B cell (primary cell): ENCODE measurements at regions not wholly inside any gene's neighbourhood (a gene's known extent, or its start where the extent isn't known, plus 50 kb on each side); places are given as distances from the start of the nearest gene placed in this dataset.

Experiments
- ATAC-seq: fragments of 200-7000 bp; cut with Tn5 transposase; one replicate; pipeline ENCODE4 v1.10.0; 2021; ENCODE audit warnings: low read depth, mild to moderate bottlenecking, moderate number of reproducible peaks, moderate library complexity
- CTCF ChIA-PET: fragments of 350-600 bp; sonication (Branson Sonifier 250); formaldehyde crosslinking; loops from one replicate; lab custom pipeline; 2021; ENCODE audit warnings: antibody characterized with exemption, inconsistent platforms; lab: Charles Lee
- POLR2A ChIA-PET: fragments of 350-600 bp; sonication (Branson Sonifier 250); formaldehyde crosslinking; loops from one replicate; lab custom pipeline; 2021; ENCODE audit warnings: antibody characterized with exemption; lab: Charles Lee
- DNase-seq: peaks from one replicate; pipeline ENCODE4 v3.0.0; 2013
- H2AFZ ChIP-seq: 2 replicates; pipeline ENCODE4 v1.6.1; 2012; ENCODE audit warnings: mild to moderate bottlenecking, low read depth, low read length; ENCODE audit not compliant: insufficient read depth, poor library complexity, severe bottlenecking
- H3K27ac ChIP-seq, 2 donors: 1 replicate in 1 of 2; 2 replicates in 1 of 2; pipeline ENCODE4 v1.5.1; 2012 to 2013; ENCODE audit warnings: low read length in 2 of 2, mild to moderate bottlenecking in 2 of 2, moderate library complexity in 1 of 2
- H3K27me3 ChIP-seq, 4 experiments: fragments of 200-600 bp in 1 of 4; sonication (generic) in 1 of 4; replicated peaks in 1 of 4; 1 replicate in 2 of 4; 2 replicates in 2 of 4; pipeline versions ENCODE4 v1.6.1 to v1.7.0; 2013 to 2016; ENCODE audit warnings: low read length in 3 of 4, mild to moderate bottlenecking in 2 of 4, mixed read lengths in 1 of 4, moderate library complexity in 1 of 4; ENCODE audit not compliant: insufficient read depth in 4 of 4, control insufficient read depth in 3 of 4; ENCODE audit errors: control extremely low read depth in 1 of 4
- H3K36me3 ChIP-seq, 2 experiments: replicated peaks in 1 of 2; 1 replicate in 1 of 2; 2 replicates in 1 of 2; pipeline versions ENCODE4 v1.6.1 to v1.7.1; 2013; ENCODE audit warnings: low read length in 1 of 2; ENCODE audit not compliant: insufficient read depth in 2 of 2, control insufficient read depth in 1 of 2; ENCODE audit errors: control extremely low read depth in 1 of 2, extremely low read depth in 1 of 2
- H3K4me1 ChIP-seq, 2 donors: fragments of 200-600 bp in 1 of 2; sonication (generic) in 1 of 2; 1 replicate in 1 of 2; 2 replicates in 1 of 2; pipeline versions ENCODE4 v1.5.1 to v1.6.1; 2013 to 2017; ENCODE audit warnings: low read length in 2 of 2; ENCODE audit not compliant: control insufficient read depth in 2 of 2, insufficient read depth in 2 of 2
- H3K4me2 ChIP-seq: replicated peaks from 2 replicates; pipeline ENCODE3; 2012; ENCODE audit warnings: mild to moderate bottlenecking, low read depth, low read length; ENCODE audit not compliant: poor library complexity, severe bottlenecking
- H3K4me3 ChIP-seq, 5 experiments: fragments of 200-600 bp in 1 of 5; sonication (generic) in 1 of 5; 1 replicate in 3 of 5; 2 replicates in 2 of 5; pipeline versions ENCODE4 v1.5.1 to v1.7.0; 2011 to 2016; ENCODE audit warnings: low read length in 4 of 5, mild to moderate bottlenecking in 4 of 5, low read depth in 2 of 5, control low read depth in 1 of 5, moderate library complexity in 1 of 5; ENCODE audit not compliant: insufficient read depth in 1 of 5; ENCODE audit errors: control extremely low read depth in 1 of 5, extremely low read depth in 1 of 5
- H3K79me2 ChIP-seq: fragments of 200-600 bp; sonication (generic); one replicate; pipeline ENCODE4 v1.6.0; 2016; ENCODE audit warnings: low read length; ENCODE audit not compliant: control insufficient read depth, insufficient read depth
- H3K9ac ChIP-seq: fragments of 200-600 bp; sonication (generic); 2 replicates; pipeline ENCODE4 v1.6.1; 2017; ENCODE audit warnings: mild to moderate bottlenecking, low read length, moderate library complexity
- H3K9me3 ChIP-seq, 3 donors: one replicate each; pipeline versions ENCODE4 v1.6.1 to v1.7.1; 2013; ENCODE audit warnings: low read length in 2 of 3; ENCODE audit not compliant: control insufficient read depth in 2 of 3, insufficient read depth in 1 of 3; ENCODE audit errors: control extremely low read depth in 1 of 3
- H4K20me1 ChIP-seq: 2 replicates; pipeline ENCODE4 v1.6.0; 2012; ENCODE audit warnings: mild to moderate bottlenecking, low read length; ENCODE audit not compliant: insufficient read depth, control insufficient read depth, poor library complexity, severe bottlenecking
- H3K27ac Mint-ChIP-seq: one replicate; pipeline ENCODE4 v1.8.0; 2021; ENCODE audit warnings: mixed read lengths
- H3K27me3 Mint-ChIP-seq: one replicate; pipeline ENCODE4 v1.8.0; 2021; ENCODE audit warnings: mixed read lengths
- H3K4me1 Mint-ChIP-seq: one replicate; pipeline ENCODE4 v1.8.0; 2021; ENCODE audit warnings: mixed read lengths
- H3K4me3 Mint-ChIP-seq: one replicate; pipeline ENCODE4 v1.8.0; 2021; ENCODE audit warnings: mixed read lengths
- H3K9me3 Mint-ChIP-seq: one replicate; pipeline ENCODE4 v1.8.0; 2022; ENCODE audit warnings: mixed read lengths; ENCODE audit not compliant: insufficient read depth
- EZH2 ChIP-seq: IDR thresholded peaks from 2 replicates; pipeline ENCODE4 v1.6.1; 2012; ENCODE audit warnings: borderline replicate concordance, low read depth, mild to moderate bottlenecking, moderate library complexity, low read length; ENCODE audit not compliant: insufficient read depth, poor library complexity, severe bottlenecking
- WGBS: methylation state at CpG from one replicate; pipeline ENCODE4 v1.1.5; 2013; ENCODE audit warnings: missing lambda C conversion rate; ENCODE audit not compliant: insufficient coverage; 5-methylcytosine and 5-hydroxymethylcytosine counted together
- intact Hi-C: fragments of 100-400 bp; cut with micrococcal nuclease; formaldehyde crosslinking; loops from one replicate; pipeline ENCODE4 v1.10.0; 2022
- TF ChIP-seq, protein P1 (sequence below): fragments of 200-600 bp; IDR thresholded peaks from one replicate; pipeline ENCODE4 v1.8.0; 2022; ENCODE audit warnings: antibody characterized with exemption, mild to moderate bottlenecking

GRCh38 chr18:38450876-38451275 lies 885.3 kb upstream of the CELF4 start:
- no peaks in the 10 kb centered on the region for H3K79me2 ChIP-seq
- CTCF ChIA-PET, result no interaction called here

GRCh38 chr18:38445804-38446145 lies 880.2 kb upstream of the CELF4 start:
- no peak for ATAC-seq
- Histone ChIP-seq H2AFZ (no peak overlapping the region), H3K4me3 (no peak overlapping the region), H4K20me1 (no peaks in the 10 kb centered on the region), H3K27me3 (no peaks in the 10 kb centered on the region), H3K79me2 (no peaks in the 10 kb centered on the region), H3K4me2 (no peak overlapping the region), H3K4me1 (no peaks in the 10 kb centered on the region), H3K9ac (no peak overlapping the region), H3K9me3 (no peaks in the 10 kb centered on the region), H3K27ac (no peak overlapping the region), H3K36me3 (no peaks in the 10 kb centered on the region)
- TF ChIP-seq, protein P1, sequence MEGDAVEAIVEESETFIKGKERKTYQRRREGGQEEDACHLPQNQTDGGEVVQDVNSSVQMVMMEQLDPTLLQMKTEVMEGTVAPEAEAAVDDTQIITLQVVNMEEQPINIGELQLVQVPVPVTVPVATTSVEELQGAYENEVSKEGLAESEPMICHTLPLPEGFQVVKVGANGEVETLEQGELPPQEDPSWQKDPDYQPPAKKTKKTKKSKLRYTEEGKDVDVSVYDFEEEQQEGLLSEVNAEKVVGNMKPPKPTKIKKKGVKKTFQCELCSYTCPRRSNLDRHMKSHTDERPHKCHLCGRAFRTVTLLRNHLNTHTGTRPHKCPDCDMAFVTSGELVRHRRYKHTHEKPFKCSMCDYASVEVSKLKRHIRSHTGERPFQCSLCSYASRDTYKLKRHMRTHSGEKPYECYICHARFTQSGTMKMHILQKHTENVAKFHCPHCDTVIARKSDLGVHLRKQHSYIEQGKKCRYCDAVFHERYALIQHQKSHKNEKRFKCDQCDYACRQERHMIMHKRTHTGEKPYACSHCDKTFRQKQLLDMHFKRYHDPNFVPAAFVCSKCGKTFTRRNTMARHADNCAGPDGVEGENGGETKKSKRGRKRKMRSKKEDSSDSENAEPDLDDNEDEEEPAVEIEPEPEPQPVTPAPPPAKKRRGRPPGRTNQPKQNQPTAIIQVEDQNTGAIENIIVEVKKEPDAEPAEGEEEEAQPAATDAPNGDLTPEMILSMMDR, result no peak
- TF ChIP-seq EZH2, result no peak
- H3K4me3 Mint-ChIP-seq, result no peak overlapping the region
- H3K9me3 Mint-ChIP-seq, result no peaks in the 10 kb centered on the region
- intact Hi-C loops, result no loop called here
- WGBS, result no CpG with 5 or more reads among the region's 1 CpG
- H3K27ac Mint-ChIP-seq, result no peak overlapping the region
- H3K27me3 Mint-ChIP-seq, result no peaks in the 10 kb centered on the region
- ChIA-PET POLR2A (no interaction called here), CTCF (no interaction called here)
- H3K4me1 Mint-ChIP-seq, result no peaks in the 10 kb centered on the region
- DNase-seq, result no peak

More at GRCh38 chr18:38450876-38451275, 885.3 kb upstream of the CELF4 start:
- Mint-ChIP-seq H3K4me3 (no peak overlapping the region), H3K27ac (no peak overlapping the region), H3K9me3 (peaks cover 3% of the 10 kb centered on the region), H3K4me1 (no peaks in the 10 kb centered on the region), H3K27me3 (no peaks in the 10 kb centered on the region)
- no peak overlapping the region for H3K27ac ChIP-seq
- no peaks in the 10 kb centered on the region for H3K9me3 ChIP-seq
- H3K36me3 ChIP-seq, result no peaks in the 10 kb centered on the region
- DNase-seq (no peak), ATAC-seq (no peak)
- no peak for TF ChIP-seq EZH2
- TF ChIP-seq, protein P1, result no peak
- intact Hi-C loops, result no loop called here
- H3K9ac ChIP-seq, result no peak overlapping the region
- no peak overlapping the region for H3K4me2 ChIP-seq
- POLR2A ChIA-PET, result no interaction called here
- H2AFZ ChIP-seq, result no peak overlapping the region
- H3K27me3 ChIP-seq, result no peaks in the 10 kb centered on the region
- WGBS, result 28% methylated on average over 2 of the region's 4 CpGs
- no peaks in the 10 kb centered on the region for H3K4me1 ChIP-seq
- no peaks in the 10 kb centered on the region for H4K20me1 ChIP-seq
- H3K4me3 ChIP-seq, result no peak overlapping the region
